Fibroblast of villous mesenchyme (primary cell): ENCODE measurements at regions not wholly inside any gene's neighbourhood (a gene's known extent, or its start where the extent isn't known, plus 50 kb on each side); places are given as distances from the start of the nearest gene placed in this dataset.

ENCODE experiments used
- DNase-seq: peaks from one replicate; pipeline ENCODE4 v3.0.0-alpha.2; 2010; ENCODE audit warnings: low read depth
- H3K4me3 ChIP-seq: 2 replicates; pipeline ENCODE4 v1.5.1; 2011; ENCODE audit warnings: low read depth, mild to moderate bottlenecking, low read length
- TF ChIP-seq, protein P1 (sequence below): IDR thresholded peaks from 2 replicates; pipeline ENCODE4 v1.5.1; 2012; ENCODE audit warnings: low read depth, mild to moderate bottlenecking, low read length; ENCODE audit not compliant: insufficient read depth

DNA sequence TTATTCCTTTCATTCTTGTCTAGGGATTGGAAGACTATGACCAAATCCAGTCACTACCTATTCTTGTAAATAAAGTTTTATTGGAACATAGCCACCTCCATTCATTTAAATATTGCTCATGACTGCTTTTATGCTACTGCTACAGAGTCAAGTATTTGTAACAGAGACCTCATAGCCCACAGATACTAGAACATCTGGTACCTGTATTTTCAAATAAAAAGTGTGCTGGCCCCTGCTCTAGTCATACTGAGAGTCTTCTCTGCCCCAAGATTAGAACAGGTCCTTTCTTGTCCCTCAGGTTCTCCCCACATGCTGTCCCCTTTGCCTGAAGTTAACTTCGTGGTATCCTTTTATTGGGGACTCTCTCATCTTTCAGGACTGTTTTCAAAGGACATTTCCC is 422.3 kb downstream of the CBLN4 start:
- TF ChIP-seq, protein P1, sequence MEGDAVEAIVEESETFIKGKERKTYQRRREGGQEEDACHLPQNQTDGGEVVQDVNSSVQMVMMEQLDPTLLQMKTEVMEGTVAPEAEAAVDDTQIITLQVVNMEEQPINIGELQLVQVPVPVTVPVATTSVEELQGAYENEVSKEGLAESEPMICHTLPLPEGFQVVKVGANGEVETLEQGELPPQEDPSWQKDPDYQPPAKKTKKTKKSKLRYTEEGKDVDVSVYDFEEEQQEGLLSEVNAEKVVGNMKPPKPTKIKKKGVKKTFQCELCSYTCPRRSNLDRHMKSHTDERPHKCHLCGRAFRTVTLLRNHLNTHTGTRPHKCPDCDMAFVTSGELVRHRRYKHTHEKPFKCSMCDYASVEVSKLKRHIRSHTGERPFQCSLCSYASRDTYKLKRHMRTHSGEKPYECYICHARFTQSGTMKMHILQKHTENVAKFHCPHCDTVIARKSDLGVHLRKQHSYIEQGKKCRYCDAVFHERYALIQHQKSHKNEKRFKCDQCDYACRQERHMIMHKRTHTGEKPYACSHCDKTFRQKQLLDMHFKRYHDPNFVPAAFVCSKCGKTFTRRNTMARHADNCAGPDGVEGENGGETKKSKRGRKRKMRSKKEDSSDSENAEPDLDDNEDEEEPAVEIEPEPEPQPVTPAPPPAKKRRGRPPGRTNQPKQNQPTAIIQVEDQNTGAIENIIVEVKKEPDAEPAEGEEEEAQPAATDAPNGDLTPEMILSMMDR: no peak
- no peak overlapping the region for H3K4me3 ChIP-seq
- DNase-seq: no peak

DNA sequence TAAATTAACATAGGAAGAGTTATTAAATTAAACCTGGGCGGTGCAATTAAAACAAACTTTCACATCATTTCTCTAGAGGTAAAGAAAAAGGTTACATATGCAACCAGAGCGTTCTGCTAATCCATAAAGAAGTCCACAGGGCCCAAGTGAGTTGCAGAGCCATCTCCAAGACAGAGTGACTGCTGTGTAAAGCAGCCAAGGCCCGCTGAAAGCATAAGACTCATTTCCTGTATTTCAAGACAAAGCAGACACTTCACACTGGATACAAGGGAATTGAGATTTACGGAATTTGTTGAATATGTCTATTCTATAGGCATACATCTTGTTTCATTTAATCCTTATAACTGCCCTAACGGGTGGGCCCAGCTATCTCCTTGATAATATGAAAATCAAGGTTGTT is 422.8 kb downstream of the CBLN4 start:
- DNase-seq: no peak
- TF ChIP-seq, protein P1: no peak
- no peak overlapping the region for H3K4me3 ChIP-seq

DNA sequence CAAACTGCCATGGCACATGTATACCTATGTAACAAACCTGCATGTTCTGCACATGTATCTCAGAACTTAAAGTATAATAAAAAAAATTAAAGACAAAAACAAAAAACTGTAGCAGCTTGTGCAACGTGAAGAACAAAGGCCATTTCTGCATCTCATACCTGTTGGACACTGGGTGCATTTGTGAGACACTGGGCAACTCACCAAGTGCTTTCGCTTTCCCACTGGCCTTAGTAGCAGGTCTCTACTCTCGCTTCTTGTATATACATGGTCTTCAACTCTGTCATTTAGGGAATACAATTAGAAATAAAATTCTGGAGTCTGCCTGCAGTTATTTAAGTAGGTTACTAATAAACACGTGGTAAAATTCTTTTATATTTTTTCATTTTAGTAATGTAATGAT is 423.8 kb downstream of the CBLN4 start:
- no peak overlapping the region for H3K4me3 ChIP-seq
- DNase-seq: no peak
- TF ChIP-seq, protein P1: no peak

DNA sequence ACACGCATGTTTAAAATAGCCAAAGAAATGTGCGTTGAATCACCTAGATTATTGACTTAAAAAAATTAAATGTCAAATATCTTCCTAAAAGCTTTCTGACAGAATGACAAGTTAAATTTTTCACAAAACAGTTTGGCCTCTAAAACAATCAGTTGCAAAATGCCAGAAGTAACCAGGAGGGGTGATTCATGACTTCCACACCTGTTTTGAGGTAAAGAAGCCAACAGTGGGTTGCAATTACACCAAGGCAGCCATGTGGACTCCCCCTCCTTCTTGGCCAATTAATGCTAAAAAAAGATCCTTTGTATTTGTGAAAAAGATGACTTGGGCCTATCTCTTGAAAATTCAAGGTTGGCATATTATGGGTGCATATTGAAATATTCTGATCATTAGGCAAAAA is 424.8 kb downstream of the CBLN4 start:
- TF ChIP-seq, protein P1: no peak
- no peak overlapping the region for H3K4me3 ChIP-seq

DNA sequence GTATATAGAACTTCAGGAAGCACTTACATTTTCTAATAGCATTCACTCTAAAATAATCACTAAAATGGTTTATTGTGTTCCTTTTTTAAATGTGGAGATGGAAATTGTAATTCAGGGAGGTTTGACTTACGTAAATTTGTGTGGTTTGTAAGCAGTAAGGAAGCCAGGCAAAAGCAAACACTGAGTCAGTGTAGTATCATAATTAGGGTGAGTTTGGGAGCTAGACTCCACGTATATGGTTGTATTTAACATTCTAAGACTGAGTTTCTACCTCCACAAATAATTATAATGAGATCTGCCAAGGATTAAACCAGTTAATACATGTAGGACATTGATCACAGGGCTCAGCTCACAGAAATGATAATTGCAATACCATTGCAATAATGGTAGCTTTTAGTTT is 425.5 kb downstream of the CBLN4 start:
- no peak for DNase-seq
- TF ChIP-seq, protein P1: no peak
- H3K4me3 ChIP-seq: no peak overlapping the region

More for the DNA sequence above, 424.8 kb downstream of the CBLN4 start:
- DNase-seq: no peak

DNA sequence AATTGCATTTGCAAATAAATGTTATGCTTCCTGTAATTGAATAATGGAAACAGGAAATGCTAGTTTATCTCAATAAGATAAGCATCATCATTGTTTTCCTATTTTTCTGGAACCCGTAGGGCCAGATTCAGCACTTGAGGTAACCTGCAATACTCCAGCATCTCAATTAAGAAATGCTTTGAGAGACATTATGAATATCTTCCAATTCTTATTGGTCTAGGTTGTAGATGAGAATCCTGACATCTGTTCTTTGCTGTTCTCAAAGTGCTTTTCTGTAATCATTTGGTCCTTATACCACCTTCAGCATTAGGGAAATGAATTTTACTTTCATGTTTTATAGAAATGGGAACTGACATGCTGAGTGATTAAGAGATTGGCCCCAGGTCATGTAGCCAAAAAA is 428.3 kb downstream of the CBLN4 start:
- TF ChIP-seq, protein P1: no peak
- H3K4me3 ChIP-seq: no peak overlapping the region
- DNase-seq: no peak

DNA sequence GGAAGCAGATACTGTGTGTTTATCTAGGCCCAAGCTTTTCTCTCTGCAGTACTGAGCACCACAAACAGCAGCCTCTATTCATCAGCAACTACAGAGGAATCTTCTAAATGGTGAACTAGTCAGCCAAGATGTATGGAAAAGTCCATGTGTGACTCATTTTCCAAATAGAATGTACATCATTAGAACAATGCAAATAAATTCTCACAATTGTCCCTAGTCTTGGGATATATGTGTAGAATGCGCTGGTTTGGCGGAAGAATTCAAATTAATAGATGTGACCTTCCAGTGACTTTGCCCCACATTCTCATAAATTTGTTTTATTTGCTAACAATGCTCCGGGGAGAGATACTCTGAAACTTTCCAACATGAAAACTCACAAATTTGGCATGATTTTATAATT is 436.2 kb downstream of the CBLN4 start:
- no peak for DNase-seq

More for the DNA sequence above, 436.2 kb downstream of the CBLN4 start:
- TF ChIP-seq, protein P1: no peak
- no peak overlapping the region for H3K4me3 ChIP-seq
